GM19324 (cell line): ENCODE measurements at regions not wholly inside any gene's neighbourhood (a gene's known extent, or its start where the extent isn't known, plus 50 kb on each side); places are given as distances from the start of the nearest gene placed in this dataset.
"Not testable (repeated sequence)": the region's sequence is repeated elsewhere in the genome, so short reads cannot be mapped to it uniquely, and the experiment has no call there.

Experiments
- ATAC-seq: cut with Tn5 transposase; IDR thresholded peaks from one replicate; pipeline ENCODE4 v1.9.1; 2021; ENCODE audit warnings: mild to moderate bottlenecking, moderate library complexity; ENCODE audit not compliant: unreplicated experiment, low FRiP score

DNA sequence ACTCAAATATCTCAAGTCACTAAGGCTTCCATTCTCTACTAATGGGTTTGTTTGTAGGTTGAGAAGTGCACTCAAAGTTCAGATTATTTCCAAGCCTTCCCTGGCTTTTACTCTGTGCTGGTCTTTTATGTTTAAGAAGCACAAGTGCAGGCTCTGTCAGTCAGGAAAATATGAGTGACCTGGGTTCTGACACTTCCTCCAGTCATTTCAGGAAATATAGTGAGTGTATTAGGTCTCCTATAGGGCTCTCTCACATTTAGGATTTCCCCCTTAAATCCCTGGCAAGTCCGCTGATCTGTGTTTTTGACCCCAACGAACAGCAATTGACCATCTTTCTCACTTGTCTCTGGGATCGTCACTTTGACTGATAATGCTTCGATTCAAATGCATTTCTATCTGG is 210.2 kb downstream of the ARPP21 start:
- no peak for ATAC-seq

DNA sequence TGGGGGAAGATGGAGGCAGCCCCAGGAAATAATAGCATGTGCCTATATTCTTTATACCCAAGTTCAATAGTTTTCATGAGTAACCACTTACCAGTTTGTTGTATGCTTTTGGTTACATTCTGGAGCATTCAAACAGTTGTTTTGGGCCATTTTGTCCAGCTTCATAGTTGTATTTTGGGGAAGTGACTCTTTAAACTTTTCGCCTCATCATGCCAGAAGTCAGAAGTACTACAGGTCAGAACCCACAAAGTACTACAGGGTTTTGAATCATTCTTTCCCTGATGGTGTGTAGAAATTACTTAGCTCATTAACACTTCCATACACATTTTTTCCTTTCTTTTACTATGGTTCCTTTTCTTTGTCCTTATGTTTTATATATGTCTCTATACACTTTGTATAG is 210.6 kb downstream of the ARPP21 start:
- ATAC-seq, result no peak

DNA sequence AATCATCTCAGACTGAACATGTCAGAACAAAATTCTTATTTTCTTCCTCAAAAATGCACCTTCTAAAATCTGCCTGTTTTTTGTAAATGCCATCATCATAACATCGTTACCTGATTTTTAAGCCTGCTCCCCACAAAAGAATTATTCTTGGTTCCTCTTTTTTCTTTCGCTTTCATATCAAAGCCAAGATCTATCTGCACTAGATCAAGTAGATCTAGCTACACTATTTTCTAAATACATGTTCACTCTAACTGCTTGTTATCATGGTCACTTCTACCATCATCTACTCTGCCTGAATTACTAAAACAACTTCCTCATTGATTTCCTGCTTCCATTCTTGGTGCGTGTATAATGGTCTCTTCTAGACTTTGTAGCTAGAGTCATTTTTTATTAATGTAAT is 217.7 kb downstream of the ARPP21 start:
- ATAC-seq, result peak; percentile 75

DNA sequence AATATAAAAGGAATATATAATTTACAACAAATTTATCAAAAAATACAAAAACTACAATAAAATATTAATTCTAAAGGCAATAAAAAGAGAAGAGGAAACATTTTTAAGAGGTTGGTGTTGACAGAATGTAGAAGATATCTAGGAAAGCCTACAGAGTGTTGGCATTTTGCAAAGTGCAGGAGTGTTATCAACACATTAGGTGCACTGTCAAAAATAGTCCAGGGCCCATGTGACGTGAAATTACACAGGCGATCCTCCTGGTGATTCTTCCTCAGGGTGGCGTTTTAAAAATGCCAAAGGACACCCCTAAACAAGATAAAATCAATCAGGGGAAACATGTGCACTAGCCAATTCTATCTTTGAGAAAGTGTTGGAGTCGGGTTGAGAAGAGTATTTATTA is 222.7 kb downstream of the ARPP21 start:
- ATAC-seq, result no peak

DNA sequence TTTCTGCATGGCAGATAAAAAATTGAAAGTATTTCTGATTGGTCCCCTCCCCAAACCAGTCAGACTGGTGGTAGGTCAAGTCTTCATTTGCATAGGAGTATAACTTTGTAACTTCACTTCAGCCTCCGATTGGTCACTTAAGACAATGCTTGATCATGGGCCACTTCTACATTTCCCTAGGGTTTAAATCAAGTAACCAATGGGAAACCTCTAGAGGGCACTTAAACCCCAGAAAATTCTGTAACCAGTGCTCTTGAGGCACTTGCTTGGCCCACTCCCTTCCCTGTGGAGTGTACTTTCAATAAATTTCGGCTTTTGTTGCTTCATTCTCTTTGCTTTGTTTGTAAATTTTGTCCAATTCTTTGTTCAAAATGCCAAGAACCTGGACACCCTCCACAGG is 225.5 kb downstream of the ARPP21 start:
- no peak for ATAC-seq

DNA sequence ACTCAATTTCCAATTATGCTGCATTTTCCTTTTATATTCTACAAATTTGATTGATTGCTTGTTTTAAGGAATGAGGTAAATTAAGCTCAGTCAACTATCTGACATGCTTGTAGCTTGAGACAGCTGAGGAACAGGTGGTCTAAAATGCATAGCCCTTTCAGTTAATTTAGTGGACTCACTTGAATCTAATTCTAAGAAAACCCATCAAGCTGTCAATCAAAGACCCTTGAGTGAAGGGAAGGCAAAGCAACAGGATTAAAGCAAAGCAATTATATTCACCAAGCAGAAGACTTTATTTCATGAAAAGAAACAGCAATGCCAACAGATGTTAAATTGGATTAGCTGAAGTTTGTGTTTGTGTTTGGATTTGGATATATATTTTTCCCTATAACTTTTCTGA is 228.5 kb downstream of the ARPP21 start:
- no peak for ATAC-seq

DNA sequence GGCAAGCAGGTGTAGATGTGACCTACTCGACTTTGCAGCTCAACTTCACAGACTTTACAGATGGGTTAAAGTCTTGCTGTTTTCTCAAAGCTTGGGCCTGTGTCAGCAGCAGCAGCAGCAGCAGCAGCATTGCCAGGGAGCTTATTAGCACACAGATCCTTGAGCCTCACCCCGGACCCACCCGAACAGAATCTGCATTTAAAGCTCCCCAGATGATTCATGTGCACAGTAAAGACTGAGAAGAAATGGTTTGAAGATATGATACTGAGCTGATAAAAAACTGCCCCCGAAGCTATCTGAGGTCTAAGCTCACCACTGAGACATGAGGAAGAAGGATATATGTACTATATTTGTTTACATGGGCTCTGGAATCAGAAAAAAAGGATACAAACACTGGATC is 231.7 kb downstream of the ARPP21 start:
- ATAC-seq, result no peak

DNA sequence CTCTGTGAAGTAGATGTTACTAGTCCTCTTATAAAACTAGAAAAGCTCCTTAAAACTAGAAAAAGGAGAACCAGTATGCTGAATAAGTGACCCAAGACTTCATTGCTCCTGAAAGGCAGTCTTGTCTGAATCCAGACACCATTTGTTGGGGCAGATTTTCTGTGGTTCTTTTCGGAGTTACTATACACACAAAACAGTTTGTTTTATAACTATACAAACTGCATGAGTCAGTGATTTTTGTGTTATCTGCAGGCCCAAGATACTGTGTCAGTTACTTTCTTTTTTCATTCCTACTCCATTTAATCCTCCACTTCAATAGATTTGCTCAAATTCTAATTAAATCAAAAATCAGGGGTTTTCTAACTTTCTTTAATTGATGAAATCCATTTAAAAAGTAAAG is 244.6 kb downstream of the ARPP21 start:
- no peak for ATAC-seq

DNA sequence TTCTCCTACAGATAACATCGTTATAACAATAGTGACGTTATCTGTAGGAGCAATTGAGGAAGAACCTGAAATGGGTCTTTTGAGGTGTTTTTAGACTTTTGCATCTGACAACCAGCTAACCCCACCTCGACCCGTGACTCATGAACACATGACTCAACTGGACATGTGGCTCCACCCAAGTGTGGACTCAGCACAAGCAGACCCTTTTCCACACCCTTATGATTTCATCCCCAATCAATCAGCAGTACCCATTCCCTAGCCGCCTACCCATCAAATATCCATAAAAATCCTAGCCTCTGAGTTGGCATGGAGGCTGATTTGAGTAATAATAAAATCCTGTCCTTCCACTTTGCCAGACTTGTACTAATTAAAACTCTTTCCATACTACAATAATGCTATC is 255.4 kb downstream of the ARPP21 start:
- ATAC-seq, result no peak

DNA sequence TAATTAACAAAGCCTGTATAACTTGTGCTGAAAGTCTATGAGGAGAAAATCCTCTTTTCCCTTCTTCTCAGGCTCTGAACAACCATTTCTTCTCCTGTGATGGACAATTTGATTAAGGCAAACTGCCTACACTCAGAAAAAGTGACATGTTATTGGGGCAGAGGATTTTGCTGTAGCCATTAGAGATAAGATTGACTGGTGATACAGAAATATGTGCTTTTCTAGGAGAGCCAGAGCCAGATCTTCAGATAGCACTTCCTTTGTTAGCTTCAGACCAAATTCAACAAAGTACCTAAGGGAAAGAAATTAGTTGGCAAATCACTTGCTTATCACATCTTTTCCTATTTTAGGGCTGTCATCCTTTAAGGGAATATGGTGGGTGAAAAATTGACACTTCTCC is 259.9 kb downstream of the ARPP21 start:
- no peak for ATAC-seq

DNA sequence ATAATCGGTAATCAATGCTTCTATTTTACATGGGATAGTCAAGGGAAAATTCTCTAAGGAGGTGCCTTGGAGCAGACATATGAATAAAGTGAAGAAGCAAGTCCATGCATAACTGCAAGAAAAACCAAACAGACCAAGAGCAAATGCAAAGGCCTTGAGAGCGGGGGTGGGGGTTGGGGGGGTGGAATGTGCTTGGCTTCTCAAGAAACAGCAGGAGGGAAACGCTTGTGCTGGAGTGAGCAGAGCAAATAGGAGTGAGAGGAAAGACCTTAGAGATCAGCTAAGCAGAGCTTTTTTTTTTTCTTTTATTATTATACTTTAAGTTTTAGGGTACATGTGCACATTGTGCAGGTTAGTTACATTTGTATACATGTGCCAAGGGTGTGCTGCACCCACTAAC is 260.8 kb downstream of the ARPP21 start:
- no peak for ATAC-seq

DNA sequence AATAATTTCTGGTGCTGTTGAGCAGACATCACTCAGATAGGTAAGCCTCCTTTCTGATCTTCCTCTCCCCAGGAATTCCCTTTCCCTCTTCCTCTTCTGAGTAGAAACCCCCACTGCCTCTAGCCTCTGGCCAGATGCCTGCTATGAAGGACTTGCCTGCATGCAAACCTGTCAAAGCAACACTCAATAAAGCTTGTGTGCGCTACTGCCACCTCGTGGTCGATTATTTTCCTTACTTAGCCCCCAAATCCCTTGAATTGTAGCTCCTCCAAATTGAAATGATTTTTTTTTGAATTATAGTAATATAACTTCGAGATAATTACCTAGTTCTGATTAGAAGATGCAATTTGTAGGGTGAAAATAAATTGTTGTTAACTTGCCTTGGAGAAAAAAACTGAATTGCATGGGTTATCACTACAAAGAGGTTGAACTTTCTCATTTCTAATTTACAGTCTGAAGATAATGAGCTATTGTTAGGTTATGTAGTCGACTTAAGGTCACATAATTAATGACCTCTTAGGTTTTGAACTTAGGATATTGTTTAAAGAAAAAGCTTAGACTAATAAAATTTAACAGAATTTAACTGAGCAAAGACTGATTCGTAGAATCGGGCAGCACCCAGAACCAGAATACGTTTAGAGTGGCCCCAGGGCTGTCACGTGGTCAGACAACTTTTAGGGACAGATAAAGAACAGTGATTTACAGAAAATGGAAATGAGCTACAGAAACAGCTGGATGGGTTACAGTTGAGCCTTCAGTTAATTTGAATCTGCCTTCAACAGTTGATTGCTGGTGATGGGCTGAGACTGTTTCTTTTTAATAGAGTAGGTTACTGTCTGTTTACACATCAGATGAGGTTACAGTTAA is 269.3 kb downstream of the ARPP21 start:
- ATAC-seq, result peak; percentile 73

DNA sequence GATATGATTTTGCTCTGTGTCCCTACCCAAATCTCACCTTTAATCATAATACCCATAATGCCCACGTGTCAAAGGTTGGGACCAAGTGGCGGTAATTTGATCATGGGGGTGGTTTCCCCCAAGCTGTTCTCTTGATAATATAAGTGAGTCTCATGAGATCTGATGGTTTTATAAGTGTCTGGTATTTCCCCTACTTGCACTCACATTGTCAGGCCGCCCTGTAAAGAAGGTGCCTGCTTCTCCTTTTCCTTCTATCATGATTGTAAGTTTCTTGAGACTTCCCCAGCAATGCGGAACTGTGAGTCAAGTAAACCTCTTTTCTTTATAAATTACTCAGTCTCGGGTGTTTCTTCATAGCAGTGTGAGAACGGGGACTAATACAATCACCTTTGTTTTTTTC is 279.8 kb downstream of the ARPP21 start:
- ATAC-seq, result no peak

DNA sequence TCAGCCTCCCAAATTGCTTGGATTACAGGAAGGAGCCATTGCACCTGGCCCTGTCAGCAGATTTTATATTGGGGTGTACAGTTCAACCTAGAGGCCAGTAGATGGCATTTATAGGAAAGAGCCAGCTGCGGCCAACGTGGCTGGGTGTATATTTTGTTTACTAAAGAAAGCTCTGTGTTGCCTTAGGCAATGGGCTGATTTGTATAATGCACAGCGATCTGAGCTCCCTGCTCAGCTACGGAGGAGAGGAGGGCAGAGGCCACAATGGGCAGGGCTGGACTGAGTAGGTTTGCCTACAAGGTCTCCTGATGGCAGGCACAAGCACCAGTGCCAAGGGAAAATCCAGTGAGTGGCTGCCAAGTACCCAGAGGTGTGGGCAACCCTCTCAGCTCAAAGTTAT is 282.4 kb downstream of the ARPP21 start:
- ATAC-seq, result no peak

DNA sequence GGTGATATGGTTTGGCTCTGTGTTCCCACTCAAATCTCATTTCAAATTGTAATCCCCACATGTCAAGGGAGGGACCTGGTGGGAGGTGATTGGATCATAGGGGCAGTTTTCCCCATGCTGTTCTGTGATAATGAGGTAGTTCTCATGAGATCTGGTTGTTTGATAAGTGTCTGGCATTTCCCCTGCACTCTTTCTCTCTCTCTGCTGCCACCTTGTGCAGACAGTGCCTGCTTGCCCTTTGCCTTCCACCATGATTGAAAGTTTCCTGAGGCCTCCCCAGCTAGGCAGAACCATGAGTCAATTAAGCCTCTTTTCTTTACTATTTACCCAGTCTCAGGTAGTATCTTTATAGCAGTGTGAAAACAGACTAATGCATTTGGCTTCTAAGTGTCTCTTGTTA is 284.7 kb downstream of the ARPP21 start:
- ATAC-seq, result not testable (repeated sequence)

DNA sequence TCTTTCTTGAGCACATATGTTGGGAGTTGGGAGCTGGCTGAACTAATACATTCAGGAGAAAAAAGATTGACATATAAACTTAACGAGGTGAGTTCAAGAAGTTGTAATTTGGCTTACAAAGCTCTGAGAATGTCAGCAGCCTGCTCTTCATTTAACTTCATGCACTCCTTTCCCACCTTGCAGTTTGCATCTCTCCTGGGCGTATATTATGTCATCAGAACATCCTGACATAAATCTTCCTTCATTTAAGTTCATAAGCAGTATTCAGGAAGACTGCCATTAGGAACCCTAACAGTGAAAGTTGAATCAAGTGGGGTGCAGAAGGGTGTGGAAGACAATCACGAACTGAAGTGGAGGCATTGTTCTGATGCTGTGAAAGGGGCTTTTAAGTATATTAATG is 288.1 kb downstream of the ARPP21 start:
- no peak for ATAC-seq

DNA sequence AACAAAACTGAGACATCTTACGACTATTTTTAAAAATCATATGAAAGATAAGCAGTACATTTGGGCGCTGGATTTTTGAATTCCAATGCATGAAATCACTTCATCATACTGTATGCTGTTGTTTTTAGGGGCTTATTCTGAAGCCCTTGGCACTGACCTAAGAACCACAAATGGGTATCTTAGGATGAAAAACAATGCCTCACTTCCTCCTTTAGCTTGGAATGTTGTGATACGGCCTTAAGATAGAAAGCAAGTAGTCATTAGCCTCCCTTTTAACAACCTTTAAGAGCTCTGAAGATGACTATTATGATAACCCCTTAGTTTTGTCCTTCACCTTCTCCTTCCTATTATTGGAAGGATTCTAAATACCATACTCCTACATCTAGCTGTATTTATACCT is 289.8 kb downstream of the ARPP21 start:
- ATAC-seq, result no peak

DNA sequence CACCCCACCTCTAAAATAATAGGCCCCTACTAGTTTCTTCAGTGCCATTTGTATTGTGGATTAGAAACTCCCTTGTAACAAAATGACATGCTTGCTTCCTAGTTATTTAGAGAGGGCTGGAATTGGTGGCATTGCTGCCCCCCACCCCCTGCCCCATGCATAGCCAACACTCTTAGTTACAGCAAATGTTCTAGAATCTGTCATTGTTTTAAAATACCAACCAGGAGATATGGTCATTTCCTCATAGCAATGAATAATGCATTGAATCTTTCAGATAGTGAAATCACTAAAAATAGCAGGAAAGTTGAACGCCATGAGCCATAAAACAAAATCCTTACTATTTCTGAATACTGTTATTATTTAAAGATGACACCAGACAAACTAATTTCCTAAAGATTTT is 292.5 kb downstream of the ARPP21 start:
- ATAC-seq, result no peak

DNA sequence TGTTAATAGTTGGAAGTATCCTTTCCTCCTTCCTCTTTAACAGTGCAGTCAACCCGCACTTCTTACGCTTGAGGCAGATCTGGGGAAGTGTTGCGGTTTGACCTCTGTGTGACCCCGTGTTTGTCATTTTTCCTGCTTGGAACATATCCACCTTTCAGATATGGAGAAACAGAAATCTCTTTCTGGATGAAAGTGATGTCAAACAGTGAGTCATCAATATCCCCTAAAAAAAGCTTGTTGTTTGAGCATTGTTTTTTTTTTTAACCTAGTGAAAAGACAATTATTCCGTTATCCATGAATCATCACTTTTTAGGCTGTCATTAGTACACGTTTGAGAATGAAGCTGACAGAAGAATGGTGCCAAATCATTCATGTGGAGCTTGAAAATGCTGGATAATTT is 293.7 kb downstream of the ARPP21 start:
- no peak for ATAC-seq

DNA sequence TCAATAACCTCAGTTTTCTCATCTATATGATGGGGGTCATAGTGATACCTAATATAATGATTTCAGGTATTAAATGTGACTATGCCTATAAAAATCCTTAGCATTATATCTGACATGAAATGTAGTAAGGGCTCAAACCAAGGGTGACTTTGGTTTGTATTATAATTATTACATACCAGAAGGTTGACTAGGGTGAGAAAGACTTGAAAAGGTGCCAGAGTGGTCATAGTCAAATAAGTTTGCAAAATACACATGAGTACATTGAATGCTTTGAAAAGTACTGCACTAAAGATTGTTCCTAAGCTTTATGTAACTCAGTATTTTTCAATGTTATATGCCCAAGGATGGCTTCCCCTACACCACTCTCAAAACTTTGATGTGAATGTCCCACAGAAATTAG is 297.2 kb downstream of the ARPP21 start:
- ATAC-seq, result no peak

DNA sequence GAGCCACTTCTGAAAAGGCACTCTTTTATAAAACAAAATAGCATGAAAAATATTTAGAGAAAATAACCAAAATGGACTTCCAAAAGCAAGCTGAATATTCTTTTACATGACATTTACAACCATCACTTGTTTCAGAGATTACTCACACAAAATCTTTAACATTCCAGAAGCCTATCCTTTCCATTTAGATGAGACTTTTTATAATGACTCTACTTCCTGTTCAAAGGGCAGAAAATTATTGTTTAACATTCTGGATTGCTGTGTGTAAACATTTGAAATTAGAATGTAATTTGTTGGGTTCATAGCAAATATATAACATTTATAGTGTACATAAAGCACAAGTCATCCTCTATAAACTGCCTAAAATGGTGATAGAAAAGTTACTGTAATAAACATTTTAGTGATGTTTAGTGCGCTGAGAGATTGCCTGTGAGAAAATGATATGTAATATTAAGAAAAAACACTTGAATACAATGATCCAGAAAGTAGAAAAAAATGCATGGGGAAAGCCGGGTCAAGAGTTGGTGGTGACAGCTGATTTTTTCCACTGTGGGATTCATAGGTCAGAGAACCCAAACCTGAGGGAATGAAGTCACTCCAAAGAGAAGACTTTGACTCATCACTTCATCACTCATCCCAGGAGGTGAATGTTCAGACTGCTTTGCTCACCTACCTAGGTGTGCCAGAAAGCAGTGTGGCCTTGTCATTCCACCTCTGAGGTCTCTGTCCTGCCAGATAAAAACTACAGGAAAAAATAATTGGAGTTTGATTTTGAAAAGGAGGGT is 305.8 kb downstream of the ARPP21 start:
- ATAC-seq, result no peak
